Dendritic cell treated with granulocyte-macrophage colony-stimulating factor and Interleukin-4, amounts not matched to agents 40 ng/mL and 50 ng/mL, for 4 days (primary cell): ENCODE measurements at regions not wholly inside any gene's neighbourhood (a gene's known extent, or its start where the extent isn't known, plus 50 kb on each side); places are given as distances from the start of the nearest gene placed in this dataset.
"Not testable (repeated sequence)": the region's sequence is repeated elsewhere in the genome, so short reads cannot be mapped to it uniquely, and the experiment has no call there.

Experiments
- H3K27ac Mint-ChIP-seq: one replicate; pipeline ENCODE4 v1.8.0; 2022; ENCODE audit warnings: mild to moderate bottlenecking, mixed read lengths
- H3K27me3 Mint-ChIP-seq: one replicate; pipeline ENCODE4 v1.8.0; 2022; ENCODE audit warnings: mild to moderate bottlenecking, mixed read lengths
- H3K36me3 Mint-ChIP-seq: one replicate; pipeline ENCODE4 v1.8.0; 2022; ENCODE audit warnings: low read depth, mixed read lengths
- H3K4me1 Mint-ChIP-seq: one replicate; pipeline ENCODE4 v1.8.0; 2022; ENCODE audit warnings: low read depth, mixed read lengths
- H3K4me3 Mint-ChIP-seq: one replicate; pipeline ENCODE4 v1.8.0; 2022; ENCODE audit warnings: mild to moderate bottlenecking, moderate library complexity, mixed read lengths
- H3K9me3 Mint-ChIP-seq: one replicate; pipeline ENCODE4 v1.8.0; 2022; ENCODE audit warnings: mixed read lengths
- intact Hi-C: fragments of 100-400 bp; cut with micrococcal nuclease; formaldehyde crosslinking; loops from one replicate; pipeline ENCODE4 v1.15.0; 2022

DNA sequence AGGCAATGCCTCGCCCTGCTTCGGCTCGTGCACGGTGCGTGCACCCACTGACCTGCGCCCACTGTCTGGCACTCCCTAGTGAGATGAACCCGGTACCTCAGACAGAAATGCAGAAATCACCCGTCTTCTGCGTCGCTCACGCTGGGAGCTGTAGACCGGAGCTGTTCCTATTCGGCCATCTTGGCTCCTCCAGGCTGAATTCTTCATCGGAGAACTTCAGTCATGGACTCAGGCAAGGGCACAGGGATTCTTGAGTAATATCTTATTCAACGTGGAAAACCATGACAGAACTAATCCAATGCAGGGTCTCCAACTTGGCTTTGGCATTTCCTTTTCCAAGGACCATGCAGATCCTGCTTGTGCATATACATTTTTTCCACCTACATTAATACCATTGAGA lies 190.7 kb downstream of the SH2D4B start:
- intact Hi-C loops, H3K27ac Mint-ChIP-seq, H3K4me3 Mint-ChIP-seq, H3K4me1 Mint-ChIP-seq, H3K36me3 Mint-ChIP-seq, H3K27me3 Mint-ChIP-seq, H3K9me3 Mint-ChIP-seq: not testable (repeated sequence)

DNA sequence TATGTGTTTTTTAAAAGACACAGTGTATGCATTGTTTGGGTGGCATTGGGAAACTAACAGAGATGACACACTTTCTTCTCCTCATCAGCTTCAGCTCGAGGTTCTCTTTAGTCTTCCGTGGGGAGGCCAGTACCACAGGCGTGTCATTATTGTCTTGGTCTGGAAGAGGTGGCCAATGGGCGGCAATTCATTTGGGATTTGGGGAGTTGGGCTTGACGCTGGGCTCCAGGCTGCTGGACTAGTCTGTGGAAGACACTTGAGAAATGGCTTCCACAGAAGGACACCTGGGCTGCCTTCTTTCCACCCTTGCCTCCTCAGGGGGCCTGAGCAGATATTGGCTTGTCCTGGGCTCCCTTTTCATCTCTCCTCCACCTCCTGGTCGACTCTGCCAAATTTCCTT lies 192.2 kb downstream of the SH2D4B start:
- intact Hi-C loops, result no loop called here
- Mint-ChIP-seq H3K27me3 (no peaks in the 10 kb centered on the region), H3K4me1 (no peaks in the 10 kb centered on the region), H3K4me3 (no peak overlapping the region), H3K9me3 (no peaks in the 10 kb centered on the region), H3K27ac (no peak overlapping the region), H3K36me3 (no peaks in the 10 kb centered on the region)

DNA sequence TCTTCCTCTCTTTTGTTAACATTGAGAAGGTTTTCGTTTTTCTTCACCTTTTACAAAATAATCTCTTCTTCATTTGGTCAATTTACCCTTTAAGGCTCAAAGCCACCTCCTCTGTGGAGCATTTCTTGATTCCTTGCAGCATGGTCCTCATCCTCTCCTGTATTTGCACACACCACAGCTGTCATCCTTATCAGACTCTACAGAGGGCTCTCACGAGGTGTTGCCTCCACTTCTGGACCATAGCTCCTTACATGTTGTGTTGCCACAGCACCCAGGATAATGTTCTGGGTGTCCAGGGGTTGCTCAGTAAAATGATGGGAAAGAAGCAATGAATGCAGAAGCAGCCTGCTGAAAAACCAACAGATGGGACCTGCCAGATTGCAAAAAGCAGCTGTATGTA lies 192.8 kb downstream of the SH2D4B start:
- no peaks in the 10 kb centered on the region for H3K36me3 Mint-ChIP-seq
- no peak overlapping the region for H3K27ac Mint-ChIP-seq
- no peaks in the 10 kb centered on the region for H3K9me3 Mint-ChIP-seq
- H3K4me3 Mint-ChIP-seq, result no peak overlapping the region
- no peaks in the 10 kb centered on the region for H3K27me3 Mint-ChIP-seq
- H3K4me1 Mint-ChIP-seq, result no peaks in the 10 kb centered on the region
- intact Hi-C loops, result no loop called here

DNA sequence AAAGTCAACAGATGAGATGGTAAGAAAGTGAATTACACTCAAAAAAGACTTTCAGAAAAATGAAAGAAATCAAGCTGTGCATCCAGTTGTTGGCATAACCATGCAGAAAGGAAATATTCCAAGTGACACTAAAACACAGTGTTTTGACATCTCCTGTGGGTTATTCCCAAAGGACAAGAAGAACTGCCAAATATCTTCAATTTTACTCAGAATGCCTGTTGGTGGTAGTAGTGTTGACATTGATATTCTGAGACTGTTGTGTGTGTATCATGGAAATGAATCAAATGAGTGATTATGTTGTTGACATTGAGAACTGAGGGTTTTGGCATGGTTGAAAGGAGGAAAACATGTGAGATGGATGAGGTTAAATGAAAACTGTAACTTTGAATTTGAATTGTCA lies 196.9 kb downstream of the SH2D4B start:
- Mint-ChIP-seq H3K27ac (no peak overlapping the region), H3K9me3 (no peaks in the 10 kb centered on the region), H3K36me3 (no peaks in the 10 kb centered on the region), H3K4me3 (no peak overlapping the region), H3K4me1 (no peaks in the 10 kb centered on the region), H3K27me3 (peaks cover 1% of the 10 kb centered on the region)
- intact Hi-C loops, result no loop called here

DNA sequence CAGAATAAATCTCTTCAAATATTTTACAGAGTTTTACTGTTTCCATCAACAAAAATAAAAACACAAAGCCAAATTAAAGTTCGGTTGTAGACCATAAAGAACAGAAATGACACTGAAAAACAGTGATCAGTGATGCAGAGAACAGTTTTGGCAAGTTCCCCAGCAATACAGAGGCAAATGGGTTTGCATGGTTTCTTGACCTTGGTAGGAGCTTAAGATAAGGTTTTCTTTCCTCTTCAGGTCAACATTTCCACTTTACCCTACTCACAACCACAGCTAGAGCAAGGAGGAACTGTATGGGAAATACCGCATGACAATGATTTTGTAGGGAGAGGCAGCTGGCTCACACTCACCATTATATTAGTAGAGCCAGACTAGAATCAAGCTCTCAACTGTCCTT lies 199.5 kb downstream of the SH2D4B start:
- no peak overlapping the region for H3K4me3 Mint-ChIP-seq
- H3K27ac Mint-ChIP-seq, result no peak overlapping the region
- H3K4me1 Mint-ChIP-seq, result no peaks in the 10 kb centered on the region
- no peaks in the 10 kb centered on the region for H3K36me3 Mint-ChIP-seq
- H3K27me3 Mint-ChIP-seq, result peaks cover 3% of the 10 kb centered on the region
- intact Hi-C loops, result no loop called here
- no peaks in the 10 kb centered on the region for H3K9me3 Mint-ChIP-seq

DNA sequence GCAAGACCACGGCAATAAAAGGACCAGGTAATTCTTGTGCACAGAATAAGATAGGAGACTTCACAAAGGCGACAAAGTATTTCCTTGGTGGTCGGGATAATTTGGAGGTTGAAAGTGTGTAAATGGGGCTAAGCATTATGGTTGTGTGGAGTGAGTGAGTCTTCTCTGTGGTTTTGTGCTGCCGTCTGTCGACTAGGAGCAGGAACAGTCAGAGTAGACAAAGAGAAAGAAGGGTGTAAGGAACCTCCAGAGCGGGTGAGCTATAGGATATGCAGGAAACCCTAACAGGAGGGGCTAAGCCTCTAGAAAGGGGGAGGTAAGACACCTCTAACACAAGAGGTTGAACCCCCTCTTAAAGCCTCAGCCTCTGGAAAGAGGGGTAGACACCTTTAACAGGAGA lies 201.6 kb downstream of the SH2D4B start:
- H3K27me3 Mint-ChIP-seq, result peaks cover 3% of the 10 kb centered on the region

DNA sequence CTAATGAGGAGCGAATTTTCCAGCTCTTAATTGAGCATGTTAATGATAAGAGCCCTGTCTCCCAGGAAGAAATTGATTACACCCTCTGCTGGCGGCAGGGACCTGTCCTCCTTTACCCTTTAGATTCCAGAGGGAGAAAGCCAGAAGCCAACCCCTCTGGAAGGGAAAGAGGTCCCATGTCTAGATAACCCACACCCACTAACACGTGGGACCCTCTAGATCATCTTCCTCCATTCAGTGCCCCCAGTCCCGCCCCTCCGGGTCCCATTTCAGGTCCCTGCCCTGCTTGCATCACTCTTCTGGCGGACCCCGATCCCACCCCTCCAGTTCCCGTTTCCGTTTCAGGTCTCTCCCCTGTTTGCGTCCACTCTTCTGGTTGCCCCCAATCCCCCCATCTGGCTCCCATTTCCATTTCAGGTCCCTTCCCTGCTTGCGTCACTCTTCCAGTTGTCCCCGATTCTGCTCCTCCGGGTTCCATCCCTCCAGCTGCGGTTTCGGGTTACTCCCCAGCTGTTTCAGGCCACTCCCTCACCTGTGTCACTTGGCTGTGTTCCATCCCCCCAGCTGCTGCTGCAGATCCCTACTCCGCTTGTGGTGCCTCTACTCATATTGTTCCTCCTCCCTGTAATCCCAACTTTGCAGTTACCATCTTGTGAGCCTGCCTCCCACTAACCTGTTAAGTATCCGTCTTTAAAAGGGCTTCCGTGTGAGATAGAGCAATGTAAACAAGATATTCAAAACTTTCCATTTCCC lies 202.4 kb downstream of the SH2D4B start:
- Mint-ChIP-seq H3K27me3 (peaks cover 3% of the 10 kb centered on the region), H3K9me3 (no peaks in the 10 kb centered on the region), H3K4me1 (no peaks in the 10 kb centered on the region), H3K36me3 (no peaks in the 10 kb centered on the region), H3K4me3 (no peak overlapping the region), H3K27ac (no peak overlapping the region)
- intact Hi-C loops, result no loop called here

More for the DNA sequence above, 201.6 kb downstream of the SH2D4B start:
- Mint-ChIP-seq H3K27ac (no peak overlapping the region), H3K9me3 (no peaks in the 10 kb centered on the region), H3K36me3 (no peaks in the 10 kb centered on the region), H3K4me1 (no peaks in the 10 kb centered on the region), H3K4me3 (no peak overlapping the region)
- intact Hi-C loops, result no loop called here

DNA sequence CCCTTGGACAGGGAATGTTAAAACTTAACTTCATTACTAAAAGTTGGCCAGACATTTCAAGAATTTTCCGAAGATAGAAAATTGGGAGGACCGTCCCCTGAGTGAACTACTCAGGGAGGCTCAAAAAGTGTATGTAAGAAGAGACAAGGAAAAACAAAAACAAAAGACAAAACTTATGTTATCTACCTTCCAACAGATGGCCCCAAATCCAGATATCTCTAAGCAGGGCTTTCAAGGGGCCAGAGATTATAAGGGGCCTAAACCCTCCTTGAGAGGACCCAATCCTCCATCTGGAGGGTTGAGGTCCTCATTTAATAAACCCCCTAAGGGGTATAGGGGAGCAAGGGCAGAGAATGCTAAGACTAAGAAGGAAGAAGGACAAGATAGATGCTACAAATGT lies 203.6 kb downstream of the SH2D4B start:
- H3K4me1 Mint-ChIP-seq, result no peaks in the 10 kb centered on the region
- no peaks in the 10 kb centered on the region for H3K9me3 Mint-ChIP-seq
- peaks cover 1% of the 10 kb centered on the region for H3K27me3 Mint-ChIP-seq
- H3K27ac Mint-ChIP-seq, result no peak overlapping the region
- intact Hi-C loops, result no loop called here
- no peaks in the 10 kb centered on the region for H3K36me3 Mint-ChIP-seq
- H3K4me3 Mint-ChIP-seq, result no peak overlapping the region

DNA sequence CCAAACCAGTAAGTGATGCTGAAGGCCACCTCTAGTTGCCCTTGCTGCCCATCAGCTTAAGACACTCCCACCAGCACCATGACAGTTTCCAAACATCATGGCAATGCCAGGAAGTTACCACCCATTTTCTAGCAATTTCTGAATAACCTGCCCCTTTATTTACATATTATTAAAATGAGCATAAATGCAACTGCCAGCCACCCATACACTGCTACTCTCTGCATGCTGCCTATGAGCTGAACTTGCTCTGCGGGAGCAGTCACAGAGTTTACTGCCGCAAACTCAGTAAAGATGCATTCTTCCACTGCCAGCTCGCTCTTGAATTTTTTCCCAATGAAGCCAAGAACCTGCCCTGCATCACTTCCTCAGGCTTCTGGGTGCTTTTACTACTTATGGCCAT lies 212.6 kb downstream of the SH2D4B start:
- Mint-ChIP-seq H3K27ac (no peak overlapping the region), H3K27me3 (no peaks in the 10 kb centered on the region), H3K4me3 (no peak overlapping the region), H3K4me1 (no peaks in the 10 kb centered on the region), H3K9me3 (no peaks in the 10 kb centered on the region), H3K36me3 (no peaks in the 10 kb centered on the region)
- intact Hi-C loops, result no loop called here

DNA sequence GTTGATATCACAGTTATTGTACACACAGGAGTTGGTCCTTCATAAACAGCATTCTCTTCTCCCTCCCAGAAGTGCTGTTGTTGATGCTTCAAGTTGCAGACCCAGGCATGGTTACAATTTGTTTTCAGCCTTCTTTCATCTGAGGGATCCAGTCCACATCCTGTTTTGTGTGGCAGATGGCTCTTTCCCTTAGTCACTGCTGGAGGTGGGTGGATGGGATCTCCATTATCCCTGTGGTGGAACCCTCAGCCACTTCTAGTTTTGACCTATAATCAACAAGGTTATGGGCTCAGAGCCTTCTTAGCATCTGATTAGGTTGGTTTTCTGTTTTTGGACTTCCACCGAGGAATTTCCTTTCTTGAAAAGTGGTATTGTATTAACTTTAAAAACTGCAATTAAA lies 214.2 kb downstream of the SH2D4B start:
- Mint-ChIP-seq H3K9me3 (no peaks in the 10 kb centered on the region), H3K36me3 (no peaks in the 10 kb centered on the region), H3K27me3 (peaks cover 1% of the 10 kb centered on the region), H3K4me1 (no peaks in the 10 kb centered on the region), H3K27ac (no peak overlapping the region), H3K4me3 (no peak overlapping the region)
- intact Hi-C loops, result no loop called here

DNA sequence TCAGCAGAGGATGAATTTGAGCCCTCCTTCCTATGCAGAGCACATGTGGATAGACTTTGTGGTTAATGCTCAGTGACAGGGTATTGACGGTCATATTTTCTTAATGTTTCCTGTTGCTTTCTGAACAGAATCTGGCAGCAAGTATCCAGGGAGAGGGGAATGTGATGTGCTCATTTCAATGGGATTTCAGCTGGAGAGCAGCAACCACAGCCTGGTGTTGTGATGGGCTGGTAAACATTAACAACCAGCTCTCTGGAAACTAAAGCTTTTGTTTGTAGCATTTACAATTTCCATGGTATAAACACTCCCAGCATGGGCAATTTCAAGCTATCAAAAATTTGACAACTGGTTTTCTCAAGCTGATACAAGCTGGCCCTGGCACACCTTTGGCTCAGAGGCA lies 215.9 kb downstream of the SH2D4B start:
- H3K9me3 Mint-ChIP-seq, result no peaks in the 10 kb centered on the region
- H3K36me3 Mint-ChIP-seq, result no peaks in the 10 kb centered on the region
- no peak overlapping the region for H3K4me3 Mint-ChIP-seq
- H3K4me1 Mint-ChIP-seq, result no peaks in the 10 kb centered on the region
- intact Hi-C loops, result no loop called here
- H3K27me3 Mint-ChIP-seq, result peaks cover 1% of the 10 kb centered on the region
- H3K27ac Mint-ChIP-seq, result no peak overlapping the region

DNA sequence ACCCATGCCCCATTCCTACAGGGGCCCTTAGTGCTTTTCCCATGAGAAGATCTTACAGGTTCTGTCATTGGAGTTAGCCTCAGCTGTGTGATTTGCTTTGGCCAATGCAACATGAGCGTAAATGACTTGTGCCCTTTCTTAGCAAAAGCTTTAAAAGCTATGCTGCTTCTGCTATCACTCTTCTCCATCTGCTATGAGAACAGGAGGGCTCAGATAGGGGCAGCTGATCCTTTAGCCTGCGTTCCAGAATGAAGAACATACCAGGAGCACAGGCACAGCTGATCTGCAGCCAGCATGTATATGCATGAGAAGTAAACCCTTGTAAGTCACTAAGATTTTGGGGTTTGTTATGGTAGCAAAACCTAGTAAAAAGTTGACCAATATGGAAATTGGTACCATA lies 218.2 kb downstream of the SH2D4B start:
- H3K27me3 Mint-ChIP-seq, result peaks cover 1% of the 10 kb centered on the region
- intact Hi-C loops, result no loop called here
- no peak overlapping the region for H3K4me3 Mint-ChIP-seq
- no peak overlapping the region for H3K27ac Mint-ChIP-seq
- no peaks in the 10 kb centered on the region for H3K36me3 Mint-ChIP-seq
- no peaks in the 10 kb centered on the region for H3K9me3 Mint-ChIP-seq
- H3K4me1 Mint-ChIP-seq, result no peaks in the 10 kb centered on the region

DNA sequence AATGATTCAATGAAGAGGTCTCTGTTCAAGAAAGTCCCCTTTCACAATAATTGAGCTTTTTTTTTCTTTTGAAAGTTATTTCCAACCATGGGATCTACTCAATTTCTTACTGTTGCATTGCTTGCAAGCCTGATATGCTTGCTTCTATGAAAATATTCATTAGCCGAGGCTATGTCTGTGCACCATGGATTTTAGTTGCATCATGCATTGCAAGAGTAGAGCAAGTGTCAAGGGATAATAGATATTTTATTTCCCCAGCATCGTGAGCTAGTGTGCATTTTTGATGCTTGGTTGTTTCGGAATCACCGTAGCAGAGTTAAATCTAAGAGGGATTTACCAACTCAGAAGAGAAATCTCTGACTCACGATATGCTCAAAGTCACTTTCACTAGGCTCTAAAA lies 222.0 kb downstream of the SH2D4B start:
- Mint-ChIP-seq H3K9me3 (no peaks in the 10 kb centered on the region), H3K36me3 (no peaks in the 10 kb centered on the region), H3K27me3 (peaks cover 1% of the 10 kb centered on the region), H3K27ac (no peak overlapping the region), H3K4me1 (no peaks in the 10 kb centered on the region), H3K4me3 (no peak overlapping the region)
- intact Hi-C loops, result no loop called here

DNA sequence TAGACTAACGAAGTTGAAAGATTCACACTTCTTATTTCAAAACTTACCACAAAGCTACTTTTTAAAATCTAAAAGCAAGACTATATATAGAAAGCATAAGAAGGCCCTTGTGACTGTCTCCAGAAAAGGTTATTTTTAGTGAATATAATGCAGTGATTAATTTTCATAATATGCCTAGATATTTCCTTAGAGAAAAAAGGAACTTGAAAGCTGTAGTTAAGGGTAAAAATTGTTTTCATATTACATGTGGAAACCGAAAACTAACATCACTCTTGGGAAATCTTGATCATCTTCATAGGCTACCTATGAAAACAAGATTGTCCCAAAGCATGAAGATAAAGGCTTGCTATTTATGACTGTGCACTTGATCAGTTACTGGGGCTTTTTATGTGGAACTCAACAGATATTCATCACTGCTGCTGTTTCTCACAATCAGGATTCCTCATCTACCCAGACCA lies 223.2 kb downstream of the SH2D4B start:
- Mint-ChIP-seq H3K9me3 (no peaks in the 10 kb centered on the region), H3K4me1 (no peaks in the 10 kb centered on the region), H3K4me3 (no peak overlapping the region), H3K27me3 (peaks cover 1% of the 10 kb centered on the region), H3K27ac (no peak overlapping the region), H3K36me3 (no peaks in the 10 kb centered on the region)
- intact Hi-C loops, result no loop called here

DNA sequence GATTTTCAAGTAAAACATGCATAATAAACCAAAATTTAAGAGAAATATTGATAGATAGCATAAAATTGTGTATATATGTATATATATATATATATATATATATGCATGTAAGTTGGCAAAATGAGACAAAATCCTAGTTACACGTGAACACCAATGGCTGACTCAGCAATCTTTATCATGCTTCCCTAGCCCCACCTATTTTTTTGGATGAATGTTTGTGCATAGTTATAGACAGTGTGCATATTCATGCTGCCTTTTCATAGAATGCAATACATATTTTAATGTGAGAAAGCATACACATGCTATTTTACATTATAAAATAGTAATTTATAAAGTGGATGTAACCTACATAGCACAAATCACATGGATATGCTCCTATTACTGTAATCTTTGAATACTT lies 230.3 kb downstream of the SH2D4B start:
- Mint-ChIP-seq H3K9me3 (no peaks in the 10 kb centered on the region), H3K4me3 (no peak overlapping the region), H3K4me1 (no peaks in the 10 kb centered on the region), H3K36me3 (no peaks in the 10 kb centered on the region), H3K27me3 (peaks cover 1% of the 10 kb centered on the region), H3K27ac (no peak overlapping the region)
- intact Hi-C loops, result no loop called here
